Cardiac muscle cell (in vitro differentiated cells and primary cell): ENCODE measurements at regions not wholly inside any gene's neighbourhood (a gene's known extent, or its start where the extent isn't known, plus 50 kb on each side); places are given as distances from the start of the nearest gene placed in this dataset.
A peak's percentile ranks its signal among the peaks of the same experiment; 100 is the strongest.

Experiments
- DNase-seq, 2 donors: peaks; one replicate each; pipeline versions ENCODE4 v3.0.0 to v3.0.0-alpha.2; 2010 to 2017; ENCODE audit warnings: low read depth in 1 of 2, low spot score in 1 of 2
- H3K27ac ChIP-seq: fragments of 200-600 bp; sonication (generic); 2 replicates; pipeline ENCODE4 v1.5.1; 2016
- H3K27me3 ChIP-seq: fragments of 200-600 bp; sonication (generic); 2 replicates; pipeline ENCODE4 v1.6.0; 2016; ENCODE audit warnings: control low read depth
- H3K36me3 ChIP-seq: fragments of 200-600 bp; sonication (generic); 2 replicates; pipeline ENCODE4 v1.5.1; 2016; ENCODE audit warnings: control low read depth
- H3K4me1 ChIP-seq: fragments of 200-600 bp; sonication (generic); 2 replicates; pipeline ENCODE4 v1.8.1; 2017; ENCODE audit warnings: low read depth, mild to moderate bottlenecking, mixed run types
- H3K4me3 ChIP-seq: fragments of 200-600 bp; sonication (generic); 2 replicates; pipeline ENCODE4 v1.5.1; 2016; ENCODE audit warnings: mild to moderate bottlenecking
- H3K9me3 ChIP-seq: fragments of 200-600 bp; sonication (generic); 2 replicates; pipeline ENCODE4 v1.5.1; 2017; ENCODE audit warnings: low read depth, mild to moderate bottlenecking, control low read depth
- CTCF ChIP-seq: IDR thresholded peaks from 2 replicates; pipeline ENCODE4 v1.5.1; 2012; ENCODE audit warnings: low read depth, mild to moderate bottlenecking, low read length

- no peaks in the 10 kb centered on the region for H3K36me3 ChIP-seq
- no peaks in the 10 kb centered on the region for H3K9me3 ChIP-seq
- no peaks in the 10 kb centered on the region for H3K4me1 ChIP-seq
- H3K27me3 ChIP-seq = no peaks in the 10 kb centered on the region
- no peak for TF ChIP-seq CTCF
- H3K4me3 ChIP-seq = no peak overlapping the region
- no peak for DNase-seq
- no peak overlapping the region for H3K27ac ChIP-seq
These were observed 401.4 kb upstream of the NAALADL2 start for GRCh38 chr3:174457758-174458157.

DNA sequence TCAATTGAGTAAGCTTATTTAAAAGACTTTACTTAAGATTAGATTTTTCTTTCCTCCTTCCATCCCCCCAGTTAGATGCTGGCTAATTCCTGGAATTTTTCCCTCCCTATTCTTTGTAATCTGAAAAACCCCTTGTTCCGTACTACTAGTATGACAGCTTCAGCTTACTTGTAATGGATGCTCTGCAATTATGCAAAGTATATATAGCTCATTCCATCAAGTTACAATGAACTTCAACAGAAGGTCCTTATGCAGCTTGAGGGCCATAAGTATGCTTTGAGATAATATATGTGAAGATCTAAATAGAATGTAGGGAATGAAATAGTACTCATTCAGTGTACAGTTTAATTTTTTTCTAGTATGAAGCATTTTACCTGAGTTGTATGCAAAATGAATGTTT is 398.3 kb upstream of the NAALADL2 start:
- TF ChIP-seq CTCF = no peak
- Histone ChIP-seq H3K36me3 (no peaks in the 10 kb centered on the region), H3K4me3 (no peak overlapping the region), H3K4me1 (no peaks in the 10 kb centered on the region), H3K27me3 (no peaks in the 10 kb centered on the region), H3K9me3 (no peaks in the 10 kb centered on the region), H3K27ac (no peak overlapping the region)
- DNase-seq = peak in 1 of 2 donors; percentile 2

DNA sequence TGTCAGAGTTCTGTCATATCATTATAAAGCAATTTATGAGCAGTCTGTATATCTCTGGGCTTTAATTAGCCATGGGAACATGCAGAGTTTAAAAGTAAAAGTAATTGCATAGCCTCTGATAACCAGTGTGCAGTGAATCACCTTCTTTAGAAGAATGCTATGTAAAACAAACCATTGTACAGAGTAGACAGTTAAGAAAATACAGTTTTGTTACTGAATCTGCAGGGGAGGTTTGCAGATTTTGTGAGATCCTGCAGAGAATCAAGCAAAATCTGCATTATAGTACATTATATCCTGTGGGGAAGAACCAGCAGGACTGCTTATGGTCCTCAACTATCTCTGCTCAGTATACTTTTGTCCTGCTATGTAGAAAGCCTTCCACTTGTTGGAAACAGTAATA is 396.2 kb upstream of the NAALADL2 start:
- H3K27me3 ChIP-seq = no peaks in the 10 kb centered on the region
- H3K4me3 ChIP-seq = no peak overlapping the region
- H3K27ac ChIP-seq = no peak overlapping the region
- DNase-seq = no peak
- H3K4me1 ChIP-seq = no peaks in the 10 kb centered on the region
- H3K36me3 ChIP-seq = no peaks in the 10 kb centered on the region
- no peak for TF ChIP-seq CTCF
- no peaks in the 10 kb centered on the region for H3K9me3 ChIP-seq

DNA sequence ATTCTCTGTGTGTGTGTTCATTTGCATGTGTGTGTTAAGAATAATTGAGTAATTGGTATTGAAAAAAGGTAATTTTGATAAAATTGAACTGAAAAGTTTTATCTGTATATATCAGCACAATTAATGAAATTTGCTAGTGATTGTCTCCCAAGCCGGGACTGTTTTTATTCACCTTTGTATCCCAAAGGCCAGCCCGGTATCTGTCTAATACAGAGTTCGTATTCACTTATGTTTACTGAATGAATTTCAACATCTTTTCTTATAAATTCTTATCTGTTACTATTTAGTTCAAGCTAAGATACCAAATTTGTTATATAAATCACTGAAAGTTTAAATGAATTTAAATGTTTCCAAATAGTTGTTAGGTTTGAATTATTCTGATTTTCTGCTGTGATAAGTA is 394.0 kb upstream of the NAALADL2 start:
- DNase-seq = no peak
- Histone ChIP-seq H3K4me1 (no peaks in the 10 kb centered on the region), H3K4me3 (no peak overlapping the region), H3K27me3 (no peaks in the 10 kb centered on the region), H3K27ac (no peak overlapping the region), H3K36me3 (no peaks in the 10 kb centered on the region), H3K9me3 (no peaks in the 10 kb centered on the region)
- TF ChIP-seq CTCF = no peak

DNA sequence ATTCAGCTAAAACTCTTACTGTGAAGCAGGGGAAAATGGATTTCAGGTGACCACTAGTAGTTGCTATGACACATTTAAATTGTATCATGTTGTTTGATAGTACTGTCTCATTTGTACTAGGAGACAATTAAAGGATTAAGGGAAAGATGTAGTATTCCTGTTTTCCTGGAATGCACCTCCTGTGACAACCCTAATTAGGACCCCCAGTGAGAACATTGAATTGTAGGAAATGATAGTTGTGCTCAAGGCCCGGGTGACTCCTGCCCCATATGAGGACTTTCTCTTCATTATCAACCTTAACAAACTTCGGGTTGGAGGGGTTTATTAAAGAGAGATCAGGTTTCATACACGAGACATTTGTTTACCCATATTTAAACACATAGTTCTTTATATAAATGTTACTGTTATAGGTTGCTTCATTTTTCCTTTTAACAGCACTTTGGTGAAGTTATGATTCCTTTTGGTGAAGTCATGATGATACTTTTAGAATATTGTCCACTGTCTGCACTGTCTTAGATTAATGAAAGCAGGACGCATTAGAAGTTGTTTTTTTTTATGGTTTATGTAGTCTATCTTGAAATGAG is 392.6 kb upstream of the NAALADL2 start:
- Histone ChIP-seq H3K4me3 (no peak overlapping the region), H3K27ac (no peak overlapping the region), H3K27me3 (no peaks in the 10 kb centered on the region), H3K36me3 (no peaks in the 10 kb centered on the region), H3K9me3 (no peaks in the 10 kb centered on the region), H3K4me1 (no peaks in the 10 kb centered on the region)
- DNase-seq = no peak
- no peak for TF ChIP-seq CTCF

GRCh38 chr3:174477491-174477890 is 381.6 kb upstream of the NAALADL2 start:
- Histone ChIP-seq H3K4me1 (no peaks in the 10 kb centered on the region), H3K9me3 (no peaks in the 10 kb centered on the region), H3K27ac (no peak overlapping the region), H3K27me3 (no peaks in the 10 kb centered on the region), H3K36me3 (no peaks in the 10 kb centered on the region), H3K4me3 (no peak overlapping the region)
- DNase-seq = no peak
- TF ChIP-seq CTCF = no peak
